Skeletal muscle satellite cell (primary cell): ENCODE measurements at regions not wholly inside any gene's neighbourhood (a gene's known extent, or its start where the extent isn't known, plus 50 kb on each side); places are given as distances from the start of the nearest gene placed in this dataset.

Experiments
- H3K27me3 ChIP-seq: 2 replicates; pipeline ENCODE4 v1.7.0; 2013; ENCODE audit warnings: low read length; ENCODE audit not compliant: control insufficient read depth, insufficient read depth
- H3K36me3 ChIP-seq: 2 replicates; pipeline ENCODE4 v1.7.0; 2013; ENCODE audit warnings: mild to moderate bottlenecking, control low read depth, low read length; ENCODE audit not compliant: insufficient read depth
- H3K4me1 ChIP-seq: 2 replicates; pipeline ENCODE4 v1.7.0; 2013; ENCODE audit warnings: low read length; ENCODE audit not compliant: control insufficient read depth, insufficient read depth
- H3K4me2 ChIP-seq: 2 replicates; pipeline ENCODE4 v1.7.0; 2013; ENCODE audit warnings: mild to moderate bottlenecking, low read length
- H3K4me3 ChIP-seq: 2 replicates; pipeline ENCODE4 v1.7.0; 2013; ENCODE audit warnings: low read length
- H3K9ac ChIP-seq: 2 replicates; pipeline ENCODE4 v1.7.0; 2013; ENCODE audit warnings: mild to moderate bottlenecking, low read depth, low read length, moderate library complexity
- H3K9me3 ChIP-seq: replicated peaks from 2 replicates; pipeline ENCODE4 v1.7.0; 2013; ENCODE audit warnings: mild to moderate bottlenecking, control low read depth, low read length

DNA sequence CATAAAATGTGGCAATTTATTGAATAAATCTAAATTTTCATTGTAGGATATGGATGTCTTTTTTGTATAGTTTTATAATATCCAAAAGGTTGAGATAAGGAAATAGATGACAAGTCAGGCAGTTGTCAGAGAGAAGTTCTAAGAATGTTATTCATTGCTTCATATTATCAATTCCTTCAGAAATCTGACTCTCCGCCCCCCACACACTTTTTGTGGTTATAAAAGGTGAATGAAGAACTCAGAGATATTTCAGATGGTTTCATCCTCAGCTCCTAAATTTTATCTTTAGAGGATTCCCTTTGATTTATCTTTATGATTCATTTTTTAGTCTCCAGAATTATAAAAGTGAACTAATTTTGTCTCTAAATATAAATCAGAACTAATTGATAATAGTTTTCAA lies 136.1 kb upstream of the NOX3 start:
- no peaks in the 10 kb centered on the region for H3K36me3 ChIP-seq
- H3K9ac ChIP-seq, result no peak overlapping the region
- H3K4me1 ChIP-seq, result no peaks in the 10 kb centered on the region
- no peaks in the 10 kb centered on the region for H3K9me3 ChIP-seq
- H3K27me3 ChIP-seq, result no peaks in the 10 kb centered on the region
- H3K4me2 ChIP-seq, result no peak overlapping the region
- H3K4me3 ChIP-seq, result no peak overlapping the region

DNA sequence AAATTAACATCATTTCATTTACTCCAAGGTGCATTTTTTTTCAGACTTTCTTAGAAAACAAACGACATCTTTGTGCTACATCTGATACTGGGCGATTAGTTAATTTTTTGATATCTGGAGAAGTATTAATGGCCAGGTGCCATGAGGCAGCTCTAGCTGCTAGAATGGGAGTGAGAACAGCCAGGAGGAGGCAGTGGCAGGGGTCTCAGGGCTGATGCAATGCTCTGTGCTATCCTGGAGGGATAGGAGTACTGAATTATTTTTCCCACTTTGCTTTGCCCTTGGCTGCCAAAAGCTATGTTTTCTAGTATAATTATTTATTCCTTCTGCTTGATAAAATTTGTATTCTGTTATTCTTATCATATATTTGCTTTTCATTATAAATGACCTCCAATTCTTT lies 133.6 kb upstream of the NOX3 start:
- no peak overlapping the region for H3K9ac ChIP-seq
- H3K9me3 ChIP-seq, result no peaks in the 10 kb centered on the region
- H3K36me3 ChIP-seq, result no peaks in the 10 kb centered on the region
- no peaks in the 10 kb centered on the region for H3K27me3 ChIP-seq
- no peak overlapping the region for H3K4me3 ChIP-seq
- no peak overlapping the region for H3K4me2 ChIP-seq
- no peaks in the 10 kb centered on the region for H3K4me1 ChIP-seq

DNA sequence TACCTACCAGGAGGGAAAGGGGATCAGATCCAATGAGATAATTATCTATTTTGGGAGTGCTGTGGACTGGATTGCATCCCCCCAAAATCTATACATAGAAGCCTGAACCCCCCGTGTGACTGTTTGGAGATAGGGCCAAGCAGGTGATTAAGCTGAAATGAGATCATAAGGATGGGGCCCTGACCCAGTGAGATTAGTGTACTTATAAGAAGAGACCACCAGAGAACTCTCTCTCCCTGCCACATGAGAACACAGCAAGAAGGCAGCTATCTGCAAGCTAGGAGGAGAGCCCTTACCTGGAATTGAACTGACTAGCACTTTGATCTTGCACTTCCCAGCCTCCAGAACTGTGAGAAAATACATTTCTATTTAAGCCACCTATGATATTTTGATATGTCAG lies 132.2 kb upstream of the NOX3 start:
- Histone ChIP-seq H3K4me2 (no peak overlapping the region), H3K27me3 (no peaks in the 10 kb centered on the region), H3K36me3 (no peaks in the 10 kb centered on the region), H3K4me3 (no peak overlapping the region), H3K9ac (no peak overlapping the region), H3K9me3 (no peaks in the 10 kb centered on the region), H3K4me1 (no peaks in the 10 kb centered on the region)

DNA sequence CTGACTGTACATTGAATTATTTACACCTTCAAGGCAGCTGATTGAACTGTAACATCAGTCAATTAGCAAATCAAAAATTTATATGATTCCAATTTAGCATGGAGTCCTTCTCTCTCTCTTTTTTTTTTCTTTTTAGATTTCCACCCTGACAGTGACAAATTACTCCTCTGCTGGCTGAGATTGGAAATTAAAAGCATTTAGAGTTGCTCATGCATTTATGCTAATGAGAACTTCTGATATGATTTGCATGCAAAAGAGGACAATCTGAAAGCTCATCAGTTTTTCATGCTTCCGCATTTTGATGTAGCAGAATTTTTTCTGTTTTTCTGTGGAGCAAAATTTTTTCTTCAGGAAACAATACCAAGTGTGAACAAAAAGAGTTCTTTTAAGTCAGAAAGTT lies 130.5 kb upstream of the NOX3 start:
- Histone ChIP-seq H3K9ac (no peak overlapping the region), H3K36me3 (no peaks in the 10 kb centered on the region), H3K27me3 (no peaks in the 10 kb centered on the region), H3K4me3 (no peak overlapping the region), H3K9me3 (no peaks in the 10 kb centered on the region), H3K4me2 (no peak overlapping the region), H3K4me1 (no peaks in the 10 kb centered on the region)

DNA sequence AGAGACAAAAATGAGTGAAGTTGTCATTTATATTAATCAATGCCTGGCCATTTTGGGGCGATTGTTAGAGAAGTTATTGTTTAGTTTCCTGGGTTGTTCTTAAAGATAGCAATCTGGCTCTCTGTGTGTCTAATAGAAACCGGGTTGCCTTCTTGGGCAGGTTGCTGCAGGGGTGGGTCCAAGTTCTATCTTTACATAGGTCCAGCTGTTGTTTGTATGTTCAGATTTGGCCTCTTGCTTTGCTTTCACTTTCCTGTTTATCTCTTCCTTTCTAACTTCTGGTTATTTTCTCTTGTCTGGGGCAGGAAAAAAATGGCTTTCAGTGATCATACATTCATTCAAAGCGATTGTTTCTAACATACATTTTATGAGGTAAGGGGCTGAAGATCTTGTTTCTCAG lies 128.4 kb upstream of the NOX3 start:
- Histone ChIP-seq H3K4me1 (no peaks in the 10 kb centered on the region), H3K27me3 (no peaks in the 10 kb centered on the region), H3K9me3 (no peaks in the 10 kb centered on the region), H3K4me3 (no peak overlapping the region), H3K36me3 (no peaks in the 10 kb centered on the region), H3K4me2 (no peak overlapping the region), H3K9ac (no peak overlapping the region)

DNA sequence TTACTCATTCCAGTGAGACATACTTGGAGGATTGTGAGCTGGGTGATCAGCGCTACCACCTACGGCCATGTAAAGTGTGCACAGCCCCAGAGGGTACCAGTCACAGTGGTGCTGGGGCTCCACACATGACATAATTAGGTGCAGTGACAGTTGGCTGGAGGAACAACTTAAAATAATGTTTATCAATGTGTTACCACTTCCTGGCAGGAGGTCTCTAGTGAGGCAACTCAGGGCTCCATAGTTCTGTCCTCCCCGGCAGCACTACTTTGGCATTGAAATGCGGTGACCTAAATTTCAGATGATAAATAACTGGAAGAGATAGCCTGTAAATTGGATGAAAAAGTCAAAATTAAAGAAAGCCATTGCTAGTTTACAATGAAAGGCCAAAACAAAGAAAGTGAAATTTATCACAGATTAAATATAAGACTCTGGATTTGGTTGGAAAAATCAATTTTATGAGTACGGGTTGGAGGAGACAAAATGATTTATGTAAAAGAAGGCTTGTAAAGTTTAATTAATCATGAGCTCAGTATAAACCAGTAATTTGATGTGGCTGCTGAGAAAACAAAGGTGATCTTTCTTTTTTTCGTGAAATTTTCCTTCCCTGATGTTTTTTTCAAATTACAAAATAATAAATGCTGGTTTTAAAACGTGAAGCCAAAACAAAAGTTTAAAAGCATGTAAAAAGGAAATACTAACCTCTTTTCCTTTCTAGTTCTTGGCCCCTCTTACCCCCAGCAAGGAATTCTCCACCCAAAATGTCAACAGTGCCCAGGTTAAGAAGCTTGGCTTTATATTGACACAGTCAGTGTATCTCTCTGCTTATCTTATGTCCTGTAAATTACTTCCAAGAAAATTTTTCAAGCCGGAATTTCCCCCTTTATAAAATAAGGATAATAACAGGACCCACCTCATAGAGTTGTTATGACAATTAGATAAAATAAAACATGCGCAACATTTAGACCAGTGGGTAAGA lies 126.7 kb upstream of the NOX3 start:
- Histone ChIP-seq H3K9ac (no peak overlapping the region), H3K4me2 (no peak overlapping the region), H3K27me3 (no peaks in the 10 kb centered on the region), H3K36me3 (no peaks in the 10 kb centered on the region), H3K4me1 (no peaks in the 10 kb centered on the region), H3K4me3 (no peak overlapping the region), H3K9me3 (no peaks in the 10 kb centered on the region)

DNA sequence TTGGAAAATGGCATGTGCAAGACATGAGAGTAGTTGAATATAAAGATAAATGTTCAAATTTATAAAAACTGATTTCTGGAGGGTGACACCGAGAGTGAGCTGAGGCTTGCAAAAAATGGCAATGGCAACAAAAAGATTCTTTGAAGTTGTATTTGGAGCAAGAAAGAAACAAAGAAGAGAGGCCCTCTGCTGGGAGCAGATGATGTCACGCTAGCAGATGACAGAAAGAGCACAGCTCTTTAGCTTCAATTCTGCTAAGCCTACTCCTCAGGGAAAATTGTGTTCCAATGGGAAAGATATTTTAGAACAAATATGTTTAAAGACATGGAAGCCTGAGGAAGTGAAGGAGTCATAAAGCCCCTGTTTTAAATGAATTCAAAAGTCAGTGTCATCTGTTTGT lies 125.3 kb upstream of the NOX3 start:
- Histone ChIP-seq H3K36me3 (no peaks in the 10 kb centered on the region), H3K4me3 (no peak overlapping the region), H3K4me2 (no peak overlapping the region), H3K27me3 (no peaks in the 10 kb centered on the region), H3K9me3 (no peaks in the 10 kb centered on the region), H3K4me1 (no peaks in the 10 kb centered on the region), H3K9ac (no peak overlapping the region)

DNA sequence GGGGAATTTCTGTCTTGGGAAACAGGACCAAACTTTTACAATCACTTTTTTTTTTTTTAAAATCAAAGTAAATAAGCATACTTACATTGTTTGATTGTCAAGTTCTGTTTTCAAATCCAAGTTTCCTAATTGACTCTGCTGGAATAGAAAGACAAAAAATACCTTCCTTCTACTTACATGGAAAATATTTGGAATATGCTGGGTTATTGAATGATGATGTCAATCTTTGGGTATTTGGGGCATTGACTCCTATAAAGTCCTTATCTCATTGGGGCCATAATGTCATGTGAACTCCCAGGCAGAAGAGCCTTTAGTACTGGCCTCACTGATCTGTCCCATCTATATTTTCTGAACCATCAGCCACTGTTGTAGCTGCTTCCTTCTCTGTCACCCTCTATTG lies 122.6 kb upstream of the NOX3 start:
- H3K36me3 ChIP-seq, result no peaks in the 10 kb centered on the region
- no peaks in the 10 kb centered on the region for H3K4me1 ChIP-seq
- H3K4me3 ChIP-seq, result no peak overlapping the region
- H3K27me3 ChIP-seq, result no peaks in the 10 kb centered on the region
- no peak overlapping the region for H3K4me2 ChIP-seq
- no peaks in the 10 kb centered on the region for H3K9me3 ChIP-seq
- H3K9ac ChIP-seq, result no peak overlapping the region

DNA sequence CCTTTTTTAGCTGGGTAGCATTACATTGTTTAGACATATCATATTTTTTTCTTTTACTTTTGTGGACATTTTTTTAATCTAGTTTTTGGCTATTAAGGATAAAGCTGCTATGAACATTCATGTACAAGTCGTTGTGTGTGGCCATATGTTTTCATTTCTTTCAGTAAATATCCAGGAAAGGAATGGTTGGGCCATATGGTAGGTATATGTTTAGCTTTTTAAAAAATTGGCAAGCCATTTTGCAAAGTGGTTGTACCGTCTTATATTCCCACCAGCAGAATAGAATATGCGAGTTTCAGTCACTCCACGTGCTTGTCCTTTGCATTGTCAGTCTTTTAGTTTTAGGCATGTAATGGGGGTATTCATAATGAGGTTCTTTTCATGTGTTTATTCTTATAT lies 106.3 kb upstream of the NOX3 start:
- Histone ChIP-seq H3K36me3 (no peaks in the 10 kb centered on the region), H3K9ac (no peak overlapping the region), H3K4me1 (no peaks in the 10 kb centered on the region), H3K4me2 (no peak overlapping the region), H3K9me3 (no peaks in the 10 kb centered on the region), H3K27me3 (no peaks in the 10 kb centered on the region), H3K4me3 (no peak overlapping the region)

DNA sequence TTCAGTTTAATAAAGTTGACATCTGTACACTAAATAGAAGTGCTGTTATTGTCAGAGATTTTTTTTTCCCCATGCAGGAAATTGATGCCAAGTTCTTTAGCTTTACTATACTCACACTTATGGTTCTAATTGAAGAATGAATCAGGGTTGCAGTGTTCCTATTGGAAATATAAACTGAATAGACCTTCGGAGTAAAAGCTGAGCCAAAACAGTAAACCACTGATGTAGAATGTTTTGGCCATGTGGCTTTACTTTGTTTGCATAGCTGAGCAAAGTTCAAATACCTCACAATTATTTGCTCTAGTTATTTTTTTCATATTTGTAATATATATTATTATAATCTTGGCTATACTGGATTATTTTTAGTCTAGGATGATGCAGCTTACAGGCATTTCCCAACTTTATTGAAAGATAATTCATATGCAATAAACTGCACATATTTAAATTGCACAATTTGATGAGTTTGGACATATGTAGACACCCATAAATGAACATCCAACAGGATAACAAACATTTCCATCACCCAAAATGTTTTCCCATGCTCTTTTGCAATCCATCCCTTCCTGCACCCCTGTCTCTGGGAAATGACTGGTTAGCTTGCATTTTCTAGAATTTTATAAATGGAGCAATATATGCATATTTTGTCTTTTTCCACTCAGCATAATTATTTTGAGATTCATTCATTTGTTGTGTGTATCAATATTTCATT lies 105.8 kb upstream of the NOX3 start:
- no peaks in the 10 kb centered on the region for H3K27me3 ChIP-seq
- no peak overlapping the region for H3K4me3 ChIP-seq
- H3K36me3 ChIP-seq, result no peaks in the 10 kb centered on the region
- H3K9me3 ChIP-seq, result no peaks in the 10 kb centered on the region
- no peak overlapping the region for H3K4me2 ChIP-seq
- H3K4me1 ChIP-seq, result no peaks in the 10 kb centered on the region
- no peak overlapping the region for H3K9ac ChIP-seq

DNA sequence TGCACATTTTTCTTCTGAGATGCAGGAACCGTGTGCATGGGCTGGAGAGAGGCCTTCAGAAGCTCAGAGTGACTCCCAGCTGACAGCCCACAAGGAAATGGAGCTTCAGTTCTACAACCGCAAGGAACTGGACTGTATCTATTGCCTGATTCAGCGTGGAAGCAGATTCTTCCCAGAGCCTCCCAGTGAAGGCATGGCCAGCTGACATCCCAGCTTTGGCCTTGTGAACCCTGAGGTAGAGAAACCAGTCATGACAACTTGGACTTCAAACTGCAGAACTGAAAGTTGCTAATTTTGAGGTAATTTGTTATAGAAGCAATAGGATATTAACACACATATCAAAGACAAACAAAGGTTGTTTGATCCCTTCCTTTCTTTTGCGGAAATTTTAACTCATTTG lies 94.3 kb upstream of the NOX3 start:
- no peaks in the 10 kb centered on the region for H3K4me1 ChIP-seq
- no peaks in the 10 kb centered on the region for H3K9me3 ChIP-seq
- no peak overlapping the region for H3K4me3 ChIP-seq
- H3K9ac ChIP-seq, result no peak overlapping the region
- H3K27me3 ChIP-seq, result no peaks in the 10 kb centered on the region
- H3K36me3 ChIP-seq, result no peaks in the 10 kb centered on the region
- H3K4me2 ChIP-seq, result no peak overlapping the region
